Naive B cell (primary cell): ENCODE measurements at regions not wholly inside any gene's neighbourhood (a gene's known extent, or its start where the extent isn't known, plus 50 kb on each side); places are given as distances from the start of the nearest gene placed in this dataset.

Experiments used
- ATAC-seq, 2 donors: fragments of 150-1000 bp; cut with Tn5 transposase; 2 replicates each; pipeline ENCODE4 v1.10.0; 2021; ENCODE audit warnings: low read depth in 2 of 2, mild to moderate bottlenecking in 2 of 2, moderate library complexity in 2 of 2
- DNase-seq: peaks from one replicate; pipeline ENCODE4 v3.0.0; 2022
- H3K27ac Mint-ChIP-seq, 6 donors: one replicate each; pipeline ENCODE4 v1.8.0; 2020 to 2022; ENCODE audit warnings: mild to moderate bottlenecking in 6 of 6, mixed read lengths in 6 of 6, moderate library complexity in 5 of 6, inconsistent platforms in 2 of 6
- H3K27me3 Mint-ChIP-seq, 3 donors: one replicate each; pipeline ENCODE4 v1.8.0; 2021 to 2022; ENCODE audit warnings: mixed read lengths in 3 of 3, mild to moderate bottlenecking in 1 of 3
- H3K36me3 Mint-ChIP-seq, 2 donors: one replicate each; pipeline ENCODE4 v1.8.0; 2020 to 2022; ENCODE audit warnings: mixed read lengths in 2 of 2, inconsistent platforms in 1 of 2, mild to moderate bottlenecking in 1 of 2
- H3K4me1 Mint-ChIP-seq, 3 donors: one replicate each; pipeline ENCODE4 v1.8.0; 2020 to 2022; ENCODE audit warnings: mixed read lengths in 3 of 3, inconsistent platforms in 1 of 3, mild to moderate bottlenecking in 1 of 3, moderate library complexity in 1 of 3
- H3K4me3 Mint-ChIP-seq, 8 donors: one replicate each; pipeline ENCODE4 v1.8.0; 2020 to 2022; ENCODE audit warnings: mild to moderate bottlenecking in 8 of 8, mixed read lengths in 8 of 8, moderate library complexity in 8 of 8, inconsistent platforms in 2 of 8
- H3K9me3 Mint-ChIP-seq, 7 donors: one replicate each; pipeline ENCODE4 v1.8.0; 2020 to 2022; ENCODE audit warnings: mixed read lengths in 7 of 7, mild to moderate bottlenecking in 5 of 7, inconsistent platforms in 2 of 7, moderate library complexity in 1 of 7

GRCh38 chr9:99341686-99342085, 119.6 kb downstream of the SEC61B start:
- peaks cover 0 to 14% (median 5%) of the 10 kb centered on the region in 3 donors for H3K27me3 Mint-ChIP-seq
- H3K4me1 Mint-ChIP-seq: peaks cover 0 to 6% (median 0%) of the 10 kb centered on the region in 3 donors
- DNase-seq (no peak), ATAC-seq (no peak)
- H3K27ac Mint-ChIP-seq: peak overlapping the region in 2 of 6 donors; percentile 12 to 35
- H3K9me3 Mint-ChIP-seq: no peaks in the 10 kb centered on the region
- H3K4me3 Mint-ChIP-seq: no peak overlapping the region
- no peaks in the 10 kb centered on the region for H3K36me3 Mint-ChIP-seq

- H3K27me3 Mint-ChIP-seq: peaks cover 0 to 10% (median 5%) of the 10 kb centered on the region in 3 donors
- H3K36me3 Mint-ChIP-seq: no peaks in the 10 kb centered on the region
- peak overlapping the region in 1 of 6 donors; percentile 49 for H3K27ac Mint-ChIP-seq
- no peak overlapping the region for H3K4me3 Mint-ChIP-seq
- ATAC-seq (no peak), DNase-seq (no peak)
- H3K4me1 Mint-ChIP-seq: no peaks in the 10 kb centered on the region
- no peaks in the 10 kb centered on the region for H3K9me3 Mint-ChIP-seq
Observed at GRCh38 chr9:99345451-99345850, 123.4 kb downstream of the SEC61B start.

DNA sequence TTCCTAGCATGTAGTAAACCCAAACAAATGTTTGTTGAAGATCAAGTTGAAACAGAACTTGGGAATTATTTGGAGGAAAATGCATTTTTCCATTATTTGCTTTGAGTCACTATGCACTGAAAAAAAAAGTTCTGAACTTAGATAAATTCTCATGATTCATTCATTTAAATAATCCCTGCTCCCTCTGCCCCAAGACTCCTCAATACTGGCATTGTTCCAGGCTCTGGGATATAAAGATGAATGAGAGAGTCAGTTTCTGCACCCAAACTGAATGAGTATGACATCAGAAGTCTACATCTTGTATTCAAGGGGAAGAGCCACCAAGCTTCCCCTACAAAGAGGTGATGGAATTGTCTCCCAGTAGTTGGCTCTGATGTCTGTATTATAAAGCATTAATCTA, 123.9 kb downstream of the SEC61B start:
- Mint-ChIP-seq H3K36me3 (no peaks in the 10 kb centered on the region), H3K4me1 (no peaks in the 10 kb centered on the region), H3K27me3 (peaks cover 0 to 11% (median 5%) of the 10 kb centered on the region in 3 donors), H3K4me3 (no peak overlapping the region), H3K27ac (no peak overlapping the region), H3K9me3 (no peaks in the 10 kb centered on the region)
- no peak for ATAC-seq
- DNase-seq: no peak

GRCh38 chr9:99347568-99347967, 125.5 kb downstream of the SEC61B start:
- Mint-ChIP-seq H3K36me3 (no peaks in the 10 kb centered on the region), H3K27me3 (peaks cover 0 to 15% (median 3%) of the 10 kb centered on the region in 3 donors), H3K9me3 (no peaks in the 10 kb centered on the region), H3K4me3 (no peak overlapping the region), H3K4me1 (no peaks in the 10 kb centered on the region), H3K27ac (no peak overlapping the region)
- no peak for DNase-seq
- ATAC-seq: no peak

- Mint-ChIP-seq H3K27ac (peak overlapping the region in 1 of 6 donors; percentile 20), H3K36me3 (no peaks in the 10 kb centered on the region), H3K9me3 (no peaks in the 10 kb centered on the region), H3K27me3 (peaks cover 0 to 15% (median 0%) of the 10 kb centered on the region in 3 donors), H3K4me1 (no peaks in the 10 kb centered on the region), H3K4me3 (no peak overlapping the region)
- DNase-seq (no peak), ATAC-seq (no peak)
Observed at GRCh38 chr9:99348289-99348688, 126.2 kb downstream of the SEC61B start.

DNA sequence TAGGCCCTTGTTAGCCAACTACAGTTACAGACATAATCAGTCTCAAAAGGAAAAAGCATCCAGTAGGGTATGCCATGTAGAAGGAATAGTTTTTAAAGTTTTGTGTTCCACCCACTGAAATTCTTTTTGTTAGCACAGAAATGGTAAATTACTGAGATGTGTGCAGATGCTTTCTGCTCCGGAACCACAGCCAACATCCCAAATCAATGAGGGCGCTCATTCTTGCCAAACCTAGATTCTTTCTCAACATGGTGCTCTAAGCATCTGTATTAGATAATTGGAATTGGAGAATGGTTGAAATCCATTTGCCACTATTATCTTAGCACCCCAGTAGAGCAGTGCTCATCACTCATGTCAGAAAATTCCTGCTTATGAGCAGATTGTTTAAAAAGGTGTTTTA, 127.8 kb downstream of the SEC61B start:
- Mint-ChIP-seq H3K27ac (no peak overlapping the region), H3K4me3 (no peak overlapping the region), H3K27me3 (peaks cover 0 to 19% (median 0%) of the 10 kb centered on the region in 3 donors), H3K36me3 (no peaks in the 10 kb centered on the region), H3K9me3 (no peaks in the 10 kb centered on the region), H3K4me1 (no peaks in the 10 kb centered on the region)
- DNase-seq: no peak
- ATAC-seq: no peak

DNA sequence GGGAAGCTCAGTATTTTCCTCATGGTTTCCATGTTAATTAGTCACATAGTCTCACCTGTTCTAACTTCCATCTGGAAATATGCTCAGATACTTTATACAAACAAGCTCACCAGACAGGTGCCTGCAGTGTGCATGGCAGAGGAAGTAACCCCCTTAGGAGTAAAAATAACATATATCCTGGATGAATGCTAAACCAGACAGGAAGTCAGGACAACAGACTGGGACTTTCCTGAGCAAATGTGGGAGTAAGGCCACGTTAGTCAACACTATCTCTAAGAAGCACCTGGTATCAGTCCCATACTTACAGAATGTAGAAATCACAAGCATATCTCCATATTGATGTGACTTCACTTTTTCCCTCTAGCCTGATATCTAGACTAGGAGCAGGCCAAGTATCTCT, 128.4 kb downstream of the SEC61B start:
- Mint-ChIP-seq H3K4me1 (no peaks in the 10 kb centered on the region), H3K27ac (no peak overlapping the region), H3K9me3 (no peaks in the 10 kb centered on the region), H3K4me3 (no peak overlapping the region), H3K27me3 (peaks cover 3 to 20% (median 3%) of the 10 kb centered on the region in 3 donors), H3K36me3 (no peaks in the 10 kb centered on the region)
- ATAC-seq (no peak), DNase-seq (no peak)

DNA sequence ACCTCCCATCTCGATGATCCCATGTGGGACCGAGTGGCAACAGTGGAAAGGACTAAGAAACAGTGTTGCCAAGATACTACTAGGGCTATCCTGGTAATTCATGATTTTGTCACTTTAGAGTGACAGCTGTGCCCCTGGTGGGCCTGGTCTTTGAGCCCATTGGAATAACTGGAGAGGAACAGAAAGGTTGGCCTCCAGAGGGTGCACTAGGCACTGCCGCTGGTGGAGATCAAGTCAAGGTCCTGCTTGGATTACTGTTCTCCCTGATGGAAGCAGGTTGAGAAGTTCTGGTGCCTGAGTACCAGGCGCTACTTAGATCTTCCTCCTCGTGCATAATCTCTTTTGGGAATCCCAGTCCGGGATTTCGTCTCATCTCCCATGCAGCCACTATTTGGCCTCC, 129.6 kb downstream of the SEC61B start:
- peaks cover 5 to 27% (median 8%) of the 10 kb centered on the region in 3 donors for H3K27me3 Mint-ChIP-seq
- H3K27ac Mint-ChIP-seq: peak overlapping the region in 1 of 6 donors; percentile 33
- ATAC-seq: no peak
- no peaks in the 10 kb centered on the region for H3K36me3 Mint-ChIP-seq
- H3K4me3 Mint-ChIP-seq: no peak overlapping the region
- DNase-seq: no peak
- no peaks in the 10 kb centered on the region for H3K9me3 Mint-ChIP-seq
- H3K4me1 Mint-ChIP-seq: no peaks in the 10 kb centered on the region

DNA sequence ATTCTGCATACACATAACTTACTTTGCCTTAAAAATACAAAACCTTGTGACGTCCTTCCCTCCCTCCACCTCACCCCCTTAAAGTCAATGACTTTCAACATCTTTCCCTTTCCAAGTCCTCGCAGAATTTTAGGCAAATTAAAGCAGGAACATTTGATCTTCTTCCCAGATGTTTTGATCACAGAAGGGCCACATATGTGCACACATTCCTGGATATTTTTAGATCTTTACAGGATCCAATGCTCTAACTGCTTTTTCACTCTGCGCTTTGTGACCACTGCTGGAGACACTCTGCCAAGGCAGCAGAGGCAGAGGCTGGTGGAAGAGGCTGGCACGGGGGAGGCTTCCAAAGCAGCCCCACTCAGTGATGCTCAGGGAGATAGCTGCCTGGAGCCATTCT, 130.7 kb downstream of the SEC61B start:
- Mint-ChIP-seq H3K36me3 (no peaks in the 10 kb centered on the region), H3K4me3 (no peak overlapping the region), H3K27me3 (peaks cover 5 to 27% (median 8%) of the 10 kb centered on the region in 3 donors), H3K27ac (no peak overlapping the region), H3K4me1 (no peaks in the 10 kb centered on the region), H3K9me3 (no peaks in the 10 kb centered on the region)
- ATAC-seq (no peak), DNase-seq (no peak)

DNA sequence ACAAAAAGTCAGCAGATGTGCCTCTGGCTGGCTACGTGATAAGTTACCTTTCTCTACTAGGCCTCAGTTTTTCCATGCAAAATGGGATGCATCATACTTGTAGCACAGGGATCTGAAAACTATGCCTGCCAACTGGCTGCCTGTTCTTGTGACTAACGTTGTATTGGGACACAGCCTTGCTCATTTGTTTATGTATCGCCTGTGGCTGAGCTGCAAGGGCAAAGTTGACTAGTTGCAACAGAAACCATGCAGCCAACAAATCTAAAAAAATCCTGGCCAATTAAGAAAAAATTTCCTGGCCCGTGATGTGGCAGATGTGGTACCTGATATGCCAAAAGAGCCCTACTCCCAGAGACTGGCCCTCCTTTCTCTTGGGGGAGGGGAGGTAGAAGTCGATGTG, 131.3 kb downstream of the SEC61B start:
- ATAC-seq: no peak
- Mint-ChIP-seq H3K27ac (no peak overlapping the region), H3K4me3 (no peak overlapping the region), H3K27me3 (peaks cover 6 to 30% (median 12%) of the 10 kb centered on the region in 3 donors), H3K4me1 (no peaks in the 10 kb centered on the region), H3K36me3 (no peaks in the 10 kb centered on the region), H3K9me3 (no peaks in the 10 kb centered on the region)
- no peak for DNase-seq

DNA sequence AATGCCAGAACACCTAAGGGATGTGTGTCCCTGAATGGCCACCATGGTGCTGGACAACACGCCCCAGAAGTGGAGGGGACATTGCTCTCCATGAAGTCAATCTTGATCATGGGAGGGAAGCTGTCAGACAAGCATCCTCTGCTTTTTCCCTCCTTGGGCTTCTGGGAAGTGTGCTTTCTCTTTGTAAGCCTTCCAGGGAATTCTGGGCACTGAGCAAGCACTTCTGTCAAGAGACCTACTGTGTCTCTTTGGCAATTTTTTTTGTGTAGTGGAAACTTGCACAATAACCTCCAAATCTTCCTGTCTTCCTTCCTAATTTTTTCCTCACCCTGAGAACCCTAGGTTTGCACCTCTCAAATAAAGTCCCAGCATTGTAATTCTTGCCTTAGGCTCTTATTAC, 132.0 kb downstream of the SEC61B start:
- Mint-ChIP-seq H3K27me3 (peaks cover 9 to 36% (median 19%) of the 10 kb centered on the region in 3 donors), H3K36me3 (no peaks in the 10 kb centered on the region), H3K27ac (peak overlapping the region in 1 of 6 donors; percentile 50), H3K4me3 (no peak overlapping the region), H3K9me3 (no peaks in the 10 kb centered on the region), H3K4me1 (no peaks in the 10 kb centered on the region)
- ATAC-seq (no peak), DNase-seq (no peak)

DNA sequence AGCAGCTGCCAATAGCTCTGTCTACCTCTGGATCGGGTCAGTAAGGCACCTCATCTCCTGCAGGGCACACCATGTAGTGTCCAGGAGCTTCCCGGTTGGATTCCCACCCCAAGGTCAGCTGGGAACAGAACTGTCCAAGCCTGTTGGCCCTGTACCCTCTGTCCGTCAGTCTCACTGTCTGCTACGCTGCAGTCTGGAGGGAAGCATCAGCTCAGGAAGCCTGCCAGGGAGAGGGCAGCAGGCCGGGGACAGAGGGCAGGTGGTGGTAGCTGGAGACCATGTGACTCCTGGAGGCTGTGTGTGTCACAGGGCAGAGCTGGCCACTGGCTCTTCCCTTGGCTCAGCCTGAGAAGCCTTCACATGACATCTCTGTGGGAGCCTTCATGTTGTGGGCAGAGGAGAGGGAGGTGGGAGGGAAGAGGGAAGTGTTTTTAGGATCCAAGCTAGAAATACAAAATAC, 134.5 kb downstream of the SEC61B start:
- no peaks in the 10 kb centered on the region for H3K4me1 Mint-ChIP-seq
- ATAC-seq (no peak), DNase-seq (no peak)
- peaks cover 24 to 46% (median 39%) of the 10 kb centered on the region in 3 donors for H3K27me3 Mint-ChIP-seq
- no peaks in the 10 kb centered on the region for H3K36me3 Mint-ChIP-seq
- no peaks in the 10 kb centered on the region for H3K9me3 Mint-ChIP-seq
- no peak overlapping the region for H3K4me3 Mint-ChIP-seq
- no peak overlapping the region for H3K27ac Mint-ChIP-seq

DNA sequence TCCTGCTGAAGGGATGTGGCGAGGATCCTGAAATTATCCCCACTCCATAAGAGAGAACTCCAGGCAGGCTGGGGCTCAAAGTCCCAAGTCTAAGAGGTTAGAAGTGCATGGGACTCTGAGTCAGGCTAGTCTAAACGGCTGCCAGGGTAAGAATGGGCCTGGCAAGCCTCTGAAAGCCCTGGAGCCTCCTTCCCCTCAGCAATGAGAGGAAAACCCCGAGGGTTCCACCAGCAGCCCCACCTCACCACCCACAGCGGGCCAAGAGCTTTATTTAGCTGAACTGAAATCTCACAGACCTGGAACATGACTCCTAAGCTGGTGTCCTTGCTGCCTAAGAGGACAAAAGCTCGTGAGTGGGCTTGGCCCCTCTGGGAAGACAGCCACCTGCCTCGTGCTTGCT, 135.5 kb downstream of the SEC61B start:
- Mint-ChIP-seq H3K27ac (no peak overlapping the region), H3K4me1 (peaks cover 0 to 3% (median 0%) of the 10 kb centered on the region in 3 donors), H3K36me3 (no peaks in the 10 kb centered on the region), H3K9me3 (no peaks in the 10 kb centered on the region), H3K4me3 (no peak overlapping the region), H3K27me3 (peaks cover 31 to 51% (median 50%) of the 10 kb centered on the region in 3 donors)
- ATAC-seq (no peak), DNase-seq (no peak)

- DNase-seq: no peak
- no peak for ATAC-seq
- H3K4me1 Mint-ChIP-seq: peaks cover 0 to 3% (median 0%) of the 10 kb centered on the region in 3 donors
- no peaks in the 10 kb centered on the region for H3K36me3 Mint-ChIP-seq
- H3K4me3 Mint-ChIP-seq: no peak overlapping the region
- H3K9me3 Mint-ChIP-seq: no peaks in the 10 kb centered on the region
- H3K27ac Mint-ChIP-seq: no peak overlapping the region
- peaks cover 38 to 59% (median 57%) of the 10 kb centered on the region in 3 donors for H3K27me3 Mint-ChIP-seq
Observed at GRCh38 chr9:99358668-99359067, 136.6 kb downstream of the SEC61B start.

- peak overlapping the region in 1 of 6 donors; percentile 1 for H3K27ac Mint-ChIP-seq
- ATAC-seq (no peak), DNase-seq (no peak)
- H3K4me1 Mint-ChIP-seq: peaks cover 0 to 3% (median 0%) of the 10 kb centered on the region in 3 donors
- H3K9me3 Mint-ChIP-seq: no peaks in the 10 kb centered on the region
- H3K36me3 Mint-ChIP-seq: no peaks in the 10 kb centered on the region
- H3K27me3 Mint-ChIP-seq: peaks cover 40 to 59% (median 50%) of the 10 kb centered on the region in 3 donors
- H3K4me3 Mint-ChIP-seq: peak overlapping the region in 1 of 8 donors; percentile 51
Observed at GRCh38 chr9:99359336-99359735, 137.3 kb downstream of the SEC61B start.
